Keratinocyte (primary cell): ENCODE measurements at regions not wholly inside any gene's neighbourhood (a gene's known extent, or its start where the extent isn't known, plus 50 kb on each side); places are given as distances from the start of the nearest gene placed in this dataset.

Experiments used
- EZH2 ChIP-seq: IDR thresholded peaks from one replicate; pipeline ENCODE4 v1.6.1; 2012; ENCODE audit warnings: inconsistent platforms, mild to moderate bottlenecking, low read length, moderate library complexity
- TF ChIP-seq, protein P1 (sequence below), 3 experiments: IDR thresholded peaks in 1 of 3; conservative IDR thresholded peaks in 1 of 3; optimal IDR thresholded peaks in 1 of 3; 2 replicates in 2 of 3; 3 replicates in 1 of 3; pipeline versions ENCODE3 to v1.5.1; 2011; ENCODE audit warnings: low read length in 3 of 3, mild to moderate bottlenecking in 3 of 3, moderate library complexity in 2 of 3, control low read depth in 1 of 3, inconsistent platforms in 1 of 3; ENCODE audit not compliant: insufficient read depth in 2 of 3; ENCODE audit errors: extremely low read depth in 1 of 3

DNA sequence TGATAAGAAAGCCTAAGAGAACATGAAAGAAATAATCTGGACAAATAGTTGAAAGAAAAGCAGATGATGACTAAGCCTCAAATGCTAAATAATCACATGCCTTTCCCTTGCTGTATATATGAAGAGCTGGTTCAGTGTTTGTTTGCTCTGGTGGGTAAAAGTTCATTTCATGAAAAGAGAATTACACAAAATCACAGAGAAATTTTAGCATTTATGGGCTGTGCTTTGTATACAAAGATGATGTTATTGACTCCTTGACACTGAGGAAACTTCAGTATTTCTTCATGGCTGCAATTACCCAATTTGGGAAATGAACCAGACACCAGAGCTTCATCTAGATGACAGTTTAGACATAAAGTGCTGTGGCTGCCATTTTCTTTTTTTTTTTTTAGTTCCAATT is 527.2 kb downstream of the NR2F1-AS1 start:
- TF ChIP-seq, protein P1, sequence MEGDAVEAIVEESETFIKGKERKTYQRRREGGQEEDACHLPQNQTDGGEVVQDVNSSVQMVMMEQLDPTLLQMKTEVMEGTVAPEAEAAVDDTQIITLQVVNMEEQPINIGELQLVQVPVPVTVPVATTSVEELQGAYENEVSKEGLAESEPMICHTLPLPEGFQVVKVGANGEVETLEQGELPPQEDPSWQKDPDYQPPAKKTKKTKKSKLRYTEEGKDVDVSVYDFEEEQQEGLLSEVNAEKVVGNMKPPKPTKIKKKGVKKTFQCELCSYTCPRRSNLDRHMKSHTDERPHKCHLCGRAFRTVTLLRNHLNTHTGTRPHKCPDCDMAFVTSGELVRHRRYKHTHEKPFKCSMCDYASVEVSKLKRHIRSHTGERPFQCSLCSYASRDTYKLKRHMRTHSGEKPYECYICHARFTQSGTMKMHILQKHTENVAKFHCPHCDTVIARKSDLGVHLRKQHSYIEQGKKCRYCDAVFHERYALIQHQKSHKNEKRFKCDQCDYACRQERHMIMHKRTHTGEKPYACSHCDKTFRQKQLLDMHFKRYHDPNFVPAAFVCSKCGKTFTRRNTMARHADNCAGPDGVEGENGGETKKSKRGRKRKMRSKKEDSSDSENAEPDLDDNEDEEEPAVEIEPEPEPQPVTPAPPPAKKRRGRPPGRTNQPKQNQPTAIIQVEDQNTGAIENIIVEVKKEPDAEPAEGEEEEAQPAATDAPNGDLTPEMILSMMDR (optimal IDR thresholded peaks at IDR 0.05 in 1 of 3, IDR thresholded peaks at IDR 0.05 in 1 of 3, conservative IDR thresholded peaks at IDR 0.05 in 1 of 3; ENCODE audit: extremely low read depth in 1 of 3, insufficient read depth in 2 of 3, low read length in 3 of 3): no peak
- TF ChIP-seq EZH2: no peak
